ENCODE measurements at regions not wholly inside any gene's neighbourhood (a gene's known extent, or its start where the extent isn't known, plus 50 kb on each side); places are given as distances from the start of the nearest gene placed in this dataset.

- H3K9me1 ChIP-seq (replicated peaks; ENCODE audit: control insufficient read depth, extremely low read depth, insufficient read depth, low read length), result no peaks in the 10 kb centered on the region
- H4K20me1 ChIP-seq (replicated peaks; ENCODE audit: control insufficient read depth, extremely low read depth, insufficient read depth, low read length), result no peaks in the 10 kb centered on the region
- no peaks in the 10 kb centered on the region for H3K36me3 ChIP-seq (ENCODE audit: control insufficient read depth in 2 of 2, extremely low read depth in 1 of 2, insufficient read depth in 2 of 2, low read length in 2 of 2)
- peaks cover 2% of the 10 kb centered on the region for H3K9me3 ChIP-seq (replicated peaks; ENCODE audit: control insufficient read depth, insufficient read depth, low read length)
- no TSS peak for BruUV-seq (replicated peaks)
- dilution Hi-C loops (cut with MboI; ENCODE audit: extremely low pct_ligation_motif_present, low sequenced_read_pairs), result no loop called here
- no peaks in the 10 kb centered on the region for H3K79me2 ChIP-seq (ENCODE audit: control insufficient read depth, insufficient read depth, low read length)
- H3K9ac ChIP-seq (replicated peaks; ENCODE audit: extremely low read depth, insufficient read depth, low read length), result peak overlapping the region; percentile 39
- ChIA-PET CTCF (interaction anchor here (0.6 to 2.0 kb wide), 5 partner anchors 12 to 109 kb away, joined by 3 to 7 read pairs (median 3); no protein-coding TSS in a partner anchor), POLR2A (interaction anchor here (0.7 kb wide), 1 partner anchor 497 kb away, joined by 5 read pairs; no protein-coding TSS in a partner anchor)
- intact Hi-C loops (cut with micrococcal nuclease), result loop anchor here (1.0 to 5.0 kb wide), 2 partner anchors 109 to 188 kb away; no protein-coding TSS in a partner anchor
- H3K4me2 ChIP-seq (ENCODE audit: insufficient read depth, low read length), result no peak overlapping the region
- peaks cover 40% of the 10 kb centered on the region for H3K4me1 ChIP-seq (ENCODE audit: control insufficient read depth, extremely low read depth, insufficient read depth, low read length)
- H3K27ac ChIP-seq (ENCODE audit: insufficient read depth, low read depth, low read length), result peak overlapping the region; percentile 58
- FAIRE-seq (no peak), DNase-seq (ENCODE audit: low read depth, low spot score) (peak; percentile 78)
- no peak for TF ChIP-seq MYC (IDR thresholded peaks at IDR 0.05; ENCODE audit: low read depth, low read length)
- no peak for TF ChIP-seq EZH2 (IDR thresholded peaks at IDR 0.05; ENCODE audit: borderline replicate concordance, low read depth, low read length, severe bottlenecking)
- TF ChIP-seq JUN (IDR thresholded peaks at IDR 0.05; ENCODE audit: borderline replicate concordance, insufficient read depth, insufficient read length, low read depth), result no peak
- TF ChIP-seq POLR2A (IDR thresholded peaks at IDR 0.05; ENCODE audit: low read depth, low read length), result no peak
- TF ChIP-seq, protein P1, sequence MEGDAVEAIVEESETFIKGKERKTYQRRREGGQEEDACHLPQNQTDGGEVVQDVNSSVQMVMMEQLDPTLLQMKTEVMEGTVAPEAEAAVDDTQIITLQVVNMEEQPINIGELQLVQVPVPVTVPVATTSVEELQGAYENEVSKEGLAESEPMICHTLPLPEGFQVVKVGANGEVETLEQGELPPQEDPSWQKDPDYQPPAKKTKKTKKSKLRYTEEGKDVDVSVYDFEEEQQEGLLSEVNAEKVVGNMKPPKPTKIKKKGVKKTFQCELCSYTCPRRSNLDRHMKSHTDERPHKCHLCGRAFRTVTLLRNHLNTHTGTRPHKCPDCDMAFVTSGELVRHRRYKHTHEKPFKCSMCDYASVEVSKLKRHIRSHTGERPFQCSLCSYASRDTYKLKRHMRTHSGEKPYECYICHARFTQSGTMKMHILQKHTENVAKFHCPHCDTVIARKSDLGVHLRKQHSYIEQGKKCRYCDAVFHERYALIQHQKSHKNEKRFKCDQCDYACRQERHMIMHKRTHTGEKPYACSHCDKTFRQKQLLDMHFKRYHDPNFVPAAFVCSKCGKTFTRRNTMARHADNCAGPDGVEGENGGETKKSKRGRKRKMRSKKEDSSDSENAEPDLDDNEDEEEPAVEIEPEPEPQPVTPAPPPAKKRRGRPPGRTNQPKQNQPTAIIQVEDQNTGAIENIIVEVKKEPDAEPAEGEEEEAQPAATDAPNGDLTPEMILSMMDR (IDR thresholded peaks at IDR 0.05; ENCODE audit: extremely low read depth in 1 of 2, insufficient read depth in 1 of 2, low read depth in 1 of 2, low read length in 2 of 2), result no peak
- TF ChIP-seq POLR2AphosphoS5 (IDR thresholded peaks at IDR 0.05; ENCODE audit: insufficient read depth, low read depth, low read length), result no peak
- no peak for TF ChIP-seq MAX (IDR thresholded peaks at IDR 0.05; ENCODE audit: insufficient read depth, insufficient read length)
- TF ChIP-seq FOS (IDR thresholded peaks at IDR 0.05; ENCODE audit: borderline replicate concordance, insufficient read depth, low read length), result no peak
- TF ChIP-seq GATA2 (IDR thresholded peaks at IDR 0.05; ENCODE audit: insufficient read depth, insufficient read length, low read depth, low read length), result no peak
- no peak overlapping the region for H3K4me3 ChIP-seq (replicated peaks in 1 of 3; ENCODE audit: insufficient read depth in 1 of 3, low read depth in 1 of 3, low read length in 3 of 3)
- H3K27me3 ChIP-seq (ENCODE audit: control insufficient read depth in 2 of 2, insufficient read depth in 2 of 2, low read length in 2 of 2), result no peaks in the 10 kb centered on the region
- H2AFZ ChIP-seq (ENCODE audit: low read depth, low read length), result no peak overlapping the region
These were observed 768.4 kb downstream of the TFAP2A start for GRCh38 chr6:9646342-9647070.
